Fibroblast of mammary gland (primary cell): ENCODE measurements at regions not wholly inside any gene's neighbourhood (a gene's known extent, or its start where the extent isn't known, plus 50 kb on each side); places are given as distances from the start of the nearest gene placed in this dataset.

Experiments
- DNase-seq: peaks from one replicate; pipeline ENCODE4 v3.0.0-alpha.2; 2010; ENCODE audit warnings: low read depth
- H3K4me3 ChIP-seq: 2 replicates; pipeline ENCODE4 v1.5.1; 2011; ENCODE audit warnings: low read depth, mild to moderate bottlenecking, low read length, moderate library complexity; ENCODE audit not compliant: control insufficient read depth
- TF ChIP-seq, protein P1 (sequence below): conservative IDR thresholded peaks from 2 replicates; pipeline ENCODE4 v1.5.1; 2011; ENCODE audit warnings: low read depth, low read length, inconsistent platforms; ENCODE audit not compliant: control insufficient read depth, insufficient read depth

DNA sequence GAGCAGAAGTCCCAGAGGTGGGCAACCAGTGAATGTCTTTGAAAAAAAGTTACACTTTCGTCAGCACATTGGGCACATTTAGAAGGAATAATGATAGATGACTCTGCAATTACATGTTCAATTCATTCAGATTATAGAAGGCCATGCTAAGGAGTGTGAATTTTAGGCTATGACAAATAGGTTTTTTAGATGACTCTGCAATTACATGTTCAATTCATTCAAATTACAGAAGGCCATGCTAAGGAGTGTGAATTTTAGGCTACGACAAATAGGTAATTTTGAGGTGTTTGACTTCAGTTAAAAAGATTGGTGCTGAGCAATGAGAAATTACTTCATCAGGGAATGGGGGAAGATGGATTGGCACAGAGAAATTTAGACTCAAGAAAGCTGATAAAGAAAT lies 744.9 kb upstream of the MMS22L start:
- no peak for DNase-seq
- no peak overlapping the region for H3K4me3 ChIP-seq
- TF ChIP-seq, protein P1, sequence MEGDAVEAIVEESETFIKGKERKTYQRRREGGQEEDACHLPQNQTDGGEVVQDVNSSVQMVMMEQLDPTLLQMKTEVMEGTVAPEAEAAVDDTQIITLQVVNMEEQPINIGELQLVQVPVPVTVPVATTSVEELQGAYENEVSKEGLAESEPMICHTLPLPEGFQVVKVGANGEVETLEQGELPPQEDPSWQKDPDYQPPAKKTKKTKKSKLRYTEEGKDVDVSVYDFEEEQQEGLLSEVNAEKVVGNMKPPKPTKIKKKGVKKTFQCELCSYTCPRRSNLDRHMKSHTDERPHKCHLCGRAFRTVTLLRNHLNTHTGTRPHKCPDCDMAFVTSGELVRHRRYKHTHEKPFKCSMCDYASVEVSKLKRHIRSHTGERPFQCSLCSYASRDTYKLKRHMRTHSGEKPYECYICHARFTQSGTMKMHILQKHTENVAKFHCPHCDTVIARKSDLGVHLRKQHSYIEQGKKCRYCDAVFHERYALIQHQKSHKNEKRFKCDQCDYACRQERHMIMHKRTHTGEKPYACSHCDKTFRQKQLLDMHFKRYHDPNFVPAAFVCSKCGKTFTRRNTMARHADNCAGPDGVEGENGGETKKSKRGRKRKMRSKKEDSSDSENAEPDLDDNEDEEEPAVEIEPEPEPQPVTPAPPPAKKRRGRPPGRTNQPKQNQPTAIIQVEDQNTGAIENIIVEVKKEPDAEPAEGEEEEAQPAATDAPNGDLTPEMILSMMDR: no peak

DNA sequence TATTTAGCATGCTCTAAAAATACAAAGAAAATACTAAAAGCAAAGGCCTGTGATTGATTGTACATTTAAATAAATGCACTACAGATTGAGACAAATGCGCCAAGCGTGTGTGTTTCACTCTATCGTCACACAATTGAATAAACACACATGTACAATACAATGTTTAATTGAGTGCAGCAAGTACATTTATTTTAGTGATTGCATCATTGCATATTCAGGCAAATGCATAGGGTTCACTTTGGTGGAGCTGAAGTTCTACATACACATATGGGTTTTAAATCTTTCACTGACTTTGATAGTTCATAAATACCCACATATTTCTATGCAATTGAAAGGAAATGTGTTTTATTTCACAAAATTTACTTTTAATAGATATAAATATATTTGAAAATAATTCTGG lies 750.6 kb upstream of the MMS22L start:
- DNase-seq: no peak
- TF ChIP-seq, protein P1: no peak
- H3K4me3 ChIP-seq: no peak overlapping the region

DNA sequence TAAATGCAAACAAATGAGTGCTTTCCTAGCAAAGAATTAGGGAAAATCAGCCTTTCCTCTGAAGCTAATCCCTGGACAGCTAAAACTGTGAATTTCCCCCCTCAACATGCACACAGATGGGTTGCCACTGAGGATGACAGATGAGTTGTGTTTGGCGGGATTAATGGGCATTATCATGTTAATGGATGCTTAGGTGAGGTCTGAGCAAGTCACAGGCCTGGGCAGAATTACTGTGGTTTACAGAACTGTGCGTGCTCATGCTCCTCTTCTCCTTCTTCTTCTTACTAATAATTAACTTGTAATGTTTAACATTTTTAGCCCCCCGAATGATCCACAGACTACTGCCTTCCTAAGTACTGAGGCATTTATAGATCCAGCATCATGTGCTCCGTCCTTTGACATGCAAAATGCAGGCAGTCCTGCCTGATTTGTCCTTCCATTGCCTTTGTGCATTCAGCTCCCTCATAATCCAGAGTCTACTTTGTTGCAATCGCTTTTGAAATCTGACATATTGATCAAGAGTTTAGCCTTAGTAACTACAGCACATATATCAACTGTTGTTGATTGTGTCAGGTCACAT lies 753.4 kb upstream of the MMS22L start:
- TF ChIP-seq, protein P1: no peak
- no peak for DNase-seq

DNA sequence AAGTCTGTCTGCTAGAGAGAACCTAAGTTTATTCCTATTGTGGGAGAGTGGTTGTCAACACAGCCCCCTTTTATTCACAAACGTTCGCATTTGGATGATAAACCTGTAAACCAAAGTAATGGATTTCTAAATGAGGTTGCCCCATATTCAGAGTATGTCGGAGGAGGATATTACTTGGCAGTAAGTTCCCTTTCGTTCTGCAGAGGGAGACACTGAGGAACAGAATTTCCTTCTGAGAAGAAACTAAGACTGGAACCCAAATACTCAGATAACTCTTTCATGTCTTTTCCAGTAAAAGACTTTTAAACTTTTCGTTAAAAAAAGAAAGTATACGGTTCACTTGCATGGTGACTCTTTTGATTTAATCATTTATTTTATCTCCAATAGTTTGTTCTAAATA lies 754.6 kb upstream of the MMS22L start:
- TF ChIP-seq, protein P1: no peak
- DNase-seq: no peak
- no peak overlapping the region for H3K4me3 ChIP-seq

More for the DNA sequence above, 753.4 kb upstream of the MMS22L start:
- H3K4me3 ChIP-seq: no peak overlapping the region

DNA sequence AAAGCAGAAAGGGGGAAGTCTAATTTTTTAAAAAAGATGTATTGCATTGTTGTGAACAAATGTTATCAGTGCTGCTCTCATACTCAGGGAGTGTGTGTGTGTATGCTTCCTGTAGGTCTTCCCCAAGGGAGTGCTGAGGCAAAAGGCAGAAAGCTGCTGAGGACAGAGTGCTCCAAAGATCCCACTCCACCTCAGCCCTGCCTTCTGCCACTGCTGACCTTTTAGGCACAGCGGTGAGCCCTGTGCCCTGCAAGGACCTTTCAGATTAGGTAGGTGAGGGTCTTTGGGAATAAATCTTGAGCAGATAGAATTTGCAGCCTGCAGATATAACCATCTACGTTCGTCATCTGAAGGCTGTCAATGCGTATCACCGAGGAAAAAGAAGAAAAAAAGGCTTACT lies 756.4 kb upstream of the MMS22L start:
- TF ChIP-seq, protein P1: no peak
- no peak overlapping the region for H3K4me3 ChIP-seq
- DNase-seq: no peak

DNA sequence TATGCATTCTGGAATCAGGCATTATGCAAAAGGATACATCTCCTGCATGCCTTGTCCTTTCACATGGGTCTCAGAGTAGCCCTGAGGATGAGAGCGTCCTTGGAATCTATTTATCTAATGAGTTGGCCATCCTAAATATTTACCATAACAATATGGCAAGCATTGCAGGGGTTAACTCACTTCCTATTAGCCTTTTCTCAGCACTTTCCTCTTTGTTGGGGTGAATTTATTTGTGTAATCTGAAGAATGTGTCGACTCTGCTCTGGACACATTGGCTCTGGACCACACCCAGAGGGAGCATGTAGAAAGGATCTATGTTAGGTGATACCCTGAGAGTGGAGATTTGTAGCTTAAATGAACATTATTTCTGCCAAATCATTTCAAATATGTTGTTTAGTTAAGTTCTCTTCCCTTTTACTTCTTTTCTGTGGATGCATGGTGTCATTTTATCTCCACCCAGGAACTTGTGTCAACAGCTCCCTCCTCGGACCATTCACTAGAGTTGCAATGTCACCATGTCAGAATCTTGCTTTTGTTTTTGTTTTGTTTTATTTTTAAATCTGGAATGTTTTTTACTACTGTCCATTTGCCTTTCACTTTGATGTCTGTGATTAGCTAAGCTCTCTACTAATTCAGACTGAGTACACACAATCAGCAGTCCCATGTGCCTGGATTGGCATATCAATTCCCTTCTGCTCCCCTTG lies 757.0 kb upstream of the MMS22L start:
- TF ChIP-seq, protein P1: peak; percentile 13
- DNase-seq: peak; percentile 3
- H3K4me3 ChIP-seq: no peak overlapping the region
